Astrocyte of the spinal cord (primary cell): ENCODE measurements at regions not wholly inside any gene's neighbourhood (a gene's known extent, or its start where the extent isn't known, plus 50 kb on each side); places are given as distances from the start of the nearest gene placed in this dataset.

Experiments
- DNase-seq: peaks from one replicate; pipeline ENCODE4 v3.0.0; 2011; ENCODE audit warnings: low read depth, low spot score
- H3K4me3 ChIP-seq: 2 replicates; pipeline ENCODE4 v1.5.1; 2011; ENCODE audit warnings: low read depth, mild to moderate bottlenecking, low read length, moderate library complexity
- CTCF ChIP-seq: IDR thresholded peaks from 2 replicates; pipeline ENCODE4 v1.5.1; 2012; ENCODE audit warnings: low read depth, mild to moderate bottlenecking, low read length, inconsistent platforms
- in situ Hi-C: cut with HindIII; loops from 2 replicates; pipeline ENCODE4 v1.10.0; 2017; ENCODE audit warnings: low sequenced_read_pairs

- TF ChIP-seq CTCF, result no peak
- DNase-seq, result no peak
- H3K4me3 ChIP-seq, result no peak overlapping the region
- in situ Hi-C loops, result no loop called here
Measured at GRCh38 chr22:48316257-48317250, 1511.1 kb downstream of the BRD1 start.

DNA sequence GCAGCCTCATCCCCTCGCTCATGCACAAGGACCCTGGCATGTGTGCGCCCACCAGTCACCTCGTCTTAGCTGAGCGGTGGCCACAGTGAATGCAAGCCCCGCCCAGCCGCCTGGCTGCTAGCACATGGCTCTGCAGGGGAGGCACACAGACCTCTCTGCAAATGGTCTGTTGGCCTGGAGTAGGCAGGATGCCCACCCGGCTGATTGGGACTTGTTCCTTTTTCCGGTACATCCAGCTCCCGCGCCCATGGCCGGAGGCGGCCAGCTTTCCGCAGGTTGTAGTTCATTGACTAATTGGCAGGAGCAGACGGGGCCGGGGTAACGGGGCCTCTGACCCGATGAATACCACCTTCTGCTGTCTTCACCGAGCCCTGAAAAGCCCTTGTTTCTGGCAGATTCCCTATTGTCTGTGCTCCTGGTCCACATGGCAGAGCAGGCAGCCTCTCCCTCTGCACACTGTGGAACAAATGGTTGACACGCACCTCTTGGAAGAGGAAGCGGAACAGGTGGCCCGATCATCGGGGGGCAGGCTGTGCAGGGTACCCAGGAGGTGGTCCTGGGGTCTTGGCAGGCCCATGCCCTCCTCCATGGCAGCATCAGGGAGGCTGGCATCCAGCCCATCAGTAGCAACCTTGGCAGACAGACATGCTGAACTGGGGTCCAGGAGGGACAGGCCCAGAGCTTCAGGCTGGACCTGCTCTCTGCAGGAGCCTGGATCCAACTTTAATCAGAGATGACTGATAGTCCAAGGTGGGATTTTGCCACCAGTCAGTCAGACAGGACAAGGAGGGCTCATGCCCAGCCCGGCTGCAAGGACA is 1512.0 kb downstream of the BRD1 start:
- no peak overlapping the region for H3K4me3 ChIP-seq
- in situ Hi-C loops, result no loop called here
- TF ChIP-seq CTCF, result no peak
- DNase-seq, result no peak

DNA sequence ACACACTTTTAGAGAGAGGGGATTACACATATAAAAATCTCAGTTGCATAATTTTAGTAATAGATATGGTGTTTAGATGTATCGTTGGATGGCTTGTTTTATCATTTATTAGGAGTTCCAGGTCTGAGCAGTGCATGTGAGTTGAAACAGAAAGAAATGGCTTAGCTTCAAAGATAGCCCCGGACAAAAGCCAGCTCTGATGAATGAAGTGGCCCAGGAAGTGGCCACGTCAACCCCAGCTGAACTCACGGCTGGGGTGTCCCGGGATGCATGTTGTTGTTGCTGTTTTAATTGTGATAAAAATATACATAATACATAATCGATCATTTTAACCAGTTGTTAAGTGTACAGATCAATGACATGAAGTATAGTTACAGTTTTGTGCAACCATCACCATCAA is 1513.6 kb downstream of the BRD1 start:
- no peak for DNase-seq
- in situ Hi-C loops, result no loop called here
- H3K4me3 ChIP-seq, result no peak overlapping the region
- TF ChIP-seq CTCF, result no peak

GRCh38 chr22:48313175-48313830 is 1514.4 kb downstream of the BRD1 start:
- no peak for DNase-seq

DNA sequence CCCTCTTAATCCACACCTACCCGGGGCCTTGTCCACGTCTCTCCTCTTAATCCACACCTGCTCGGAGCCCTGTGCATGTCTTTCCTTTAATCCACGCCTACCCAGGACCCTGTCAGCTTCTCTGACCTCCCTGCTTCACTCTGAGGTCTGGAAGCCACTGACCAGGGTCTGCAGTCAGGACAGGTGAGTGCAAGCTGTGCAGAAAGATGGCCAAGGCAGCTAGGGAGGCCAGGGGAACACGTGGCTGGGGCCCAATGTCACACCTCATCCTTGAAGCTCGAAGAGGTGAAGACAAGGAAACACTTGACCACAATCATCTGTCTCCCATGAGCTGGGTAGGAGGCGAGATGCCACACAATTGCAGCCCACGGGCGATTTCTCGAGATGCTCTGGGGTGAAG is 1516.9 kb downstream of the BRD1 start:
- H3K4me3 ChIP-seq, result no peak overlapping the region
- no peak for DNase-seq
- in situ Hi-C loops, result no loop called here
- TF ChIP-seq CTCF, result no peak

More at GRCh38 chr22:48313175-48313830, 1514.4 kb downstream of the BRD1 start:
- TF ChIP-seq CTCF, result no peak
- no peak overlapping the region for H3K4me3 ChIP-seq
- in situ Hi-C loops, result no loop called here

- no peak for DNase-seq
- TF ChIP-seq CTCF, result no peak
- in situ Hi-C loops, result no loop called here
- H3K4me3 ChIP-seq, result no peak overlapping the region
Measured at GRCh38 chr22:48310289-48310688, 1517.4 kb downstream of the BRD1 start.
